HG03354 (cell line): ENCODE measurements at regions not wholly inside any gene's neighbourhood (a gene's known extent, or its start where the extent isn't known, plus 50 kb on each side); places are given as distances from the start of the nearest gene placed in this dataset.
"Not testable (repeated sequence)": the region's sequence is repeated elsewhere in the genome, so short reads cannot be mapped to it uniquely, and the experiment has no call there.

Experiments
- ATAC-seq: cut with Tn5 transposase; IDR thresholded peaks from one replicate; pipeline ENCODE4 v1.9.1; 2021; ENCODE audit warnings: mild to moderate bottlenecking; ENCODE audit not compliant: unreplicated experiment, poor library complexity, severe bottlenecking

DNA sequence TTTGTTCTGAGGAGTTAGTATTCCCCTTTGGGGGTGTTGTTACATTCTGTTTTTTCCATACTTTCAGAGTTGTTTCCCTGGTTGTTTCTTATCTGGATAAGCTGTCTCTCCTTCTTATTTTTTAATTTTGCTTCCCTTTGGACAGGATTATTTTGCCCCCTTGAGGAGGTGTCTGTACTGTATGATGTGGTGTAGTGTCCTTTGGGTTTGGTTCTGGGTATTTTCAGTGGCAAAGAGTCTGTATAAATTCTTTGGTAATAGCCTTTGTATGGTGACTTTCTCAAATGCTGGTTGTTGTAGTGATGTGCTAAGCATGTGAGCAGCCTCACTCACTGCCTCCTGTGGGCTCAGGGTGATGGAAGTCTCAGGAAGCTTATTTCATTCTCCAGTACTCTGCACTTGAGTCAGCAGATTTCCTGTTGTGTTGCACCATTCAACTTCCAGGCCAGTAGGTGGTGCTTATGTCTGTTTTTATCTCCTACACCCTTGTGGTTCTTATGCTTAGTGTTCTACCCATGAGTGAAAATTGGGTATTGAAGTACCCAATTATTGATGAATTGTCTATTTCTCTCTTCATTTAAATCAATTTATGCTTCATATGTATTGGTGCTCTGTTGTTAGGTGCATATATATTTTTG lies 103.3 kb upstream of the PMCH start:
- peak; percentile 92 for ATAC-seq

GRCh38 chr12:102299731-102300130 lies 102.1 kb upstream of the PMCH start:
- no peak for ATAC-seq

- ATAC-seq: no peak
These were observed 100.4 kb upstream of the PMCH start for GRCh38 chr12:102298022-102298421.

- ATAC-seq: no peak
These were observed 99.8 kb upstream of the PMCH start for GRCh38 chr12:102297412-102297811.

DNA sequence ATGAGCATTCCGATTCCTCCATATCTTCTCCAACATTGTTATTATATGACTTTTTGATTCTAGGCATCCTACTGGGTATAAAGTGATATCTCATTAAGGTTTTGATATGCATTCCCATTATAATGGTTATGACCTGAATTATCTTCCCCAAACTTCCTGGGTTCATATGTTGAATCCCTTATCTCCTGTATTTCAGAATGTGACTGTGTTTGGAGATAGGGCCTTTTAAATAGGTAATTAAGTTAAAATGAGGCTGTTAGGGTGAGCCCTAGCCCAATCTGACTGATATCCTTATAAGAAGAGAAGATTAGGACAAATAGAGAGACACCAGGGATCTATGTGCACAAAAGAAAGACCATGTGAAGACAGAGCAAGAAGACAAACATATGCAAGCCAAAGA lies 96.9 kb upstream of the PMCH start:
- no peak for ATAC-seq

DNA sequence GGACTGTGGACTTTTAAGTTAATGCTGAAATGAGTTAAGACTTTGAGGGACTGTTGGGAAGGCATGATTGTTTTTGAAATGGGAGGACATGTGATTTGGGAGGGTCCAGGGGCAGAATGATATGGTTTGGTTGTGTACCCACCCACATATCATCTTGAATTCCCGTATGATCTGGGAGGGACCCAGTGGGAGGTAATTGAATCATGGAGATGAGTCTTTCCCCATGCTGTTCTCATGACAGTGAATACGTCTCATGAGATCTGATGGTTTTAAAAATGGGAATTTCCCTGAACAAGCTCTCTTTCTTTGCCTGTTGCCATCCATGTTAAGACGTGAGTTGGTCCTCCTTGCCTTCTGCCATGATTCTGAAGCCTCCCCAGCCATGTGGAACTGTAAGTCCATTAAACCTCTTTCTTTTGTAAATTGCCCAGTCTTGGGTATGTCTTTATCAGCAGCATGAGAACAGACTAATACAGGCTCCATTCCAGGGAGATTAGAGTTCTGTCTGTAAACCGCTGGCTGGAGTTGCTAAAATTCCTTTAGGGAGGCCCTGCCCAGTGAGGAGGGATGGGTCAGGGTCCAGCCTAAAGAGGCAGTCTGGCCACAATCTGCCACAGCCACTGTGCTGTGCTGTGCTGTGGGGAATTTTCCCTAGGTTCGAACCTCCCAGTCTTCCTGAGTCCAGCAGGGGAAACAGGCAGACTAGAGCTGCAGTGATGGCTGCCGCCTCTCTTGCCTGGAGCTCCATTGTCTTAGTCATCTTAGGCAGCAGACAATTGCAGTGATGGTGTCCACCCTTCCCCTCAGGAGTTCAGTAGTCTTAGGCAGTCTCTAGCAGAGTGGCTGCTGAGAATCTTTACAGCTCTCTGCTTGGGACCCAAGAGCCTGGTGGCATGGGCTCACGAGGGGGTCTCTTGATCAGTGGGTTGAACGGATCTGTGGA lies 94.1 kb upstream of the PMCH start:
- not testable (repeated sequence) for ATAC-seq

DNA sequence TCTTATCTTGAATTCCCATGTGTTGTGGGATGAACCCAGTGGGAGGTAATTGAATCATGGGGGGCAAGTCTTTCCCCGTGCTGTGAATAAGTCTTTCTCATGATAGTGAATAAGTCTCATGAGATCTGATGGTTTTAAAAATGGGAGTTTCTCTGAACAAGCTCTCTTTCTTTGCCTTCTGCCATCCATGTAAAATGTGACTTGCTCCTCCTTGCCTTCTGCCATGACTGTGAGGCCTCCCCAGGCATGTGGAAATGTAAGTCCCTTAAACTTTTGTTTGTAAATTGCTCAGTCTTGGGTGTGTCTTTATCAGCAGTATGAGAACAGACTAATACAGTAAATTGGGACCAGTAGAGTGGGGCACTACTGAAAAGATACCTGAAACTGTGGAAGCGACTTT lies 92.1 kb upstream of the PMCH start:
- ATAC-seq: not testable (repeated sequence)

DNA sequence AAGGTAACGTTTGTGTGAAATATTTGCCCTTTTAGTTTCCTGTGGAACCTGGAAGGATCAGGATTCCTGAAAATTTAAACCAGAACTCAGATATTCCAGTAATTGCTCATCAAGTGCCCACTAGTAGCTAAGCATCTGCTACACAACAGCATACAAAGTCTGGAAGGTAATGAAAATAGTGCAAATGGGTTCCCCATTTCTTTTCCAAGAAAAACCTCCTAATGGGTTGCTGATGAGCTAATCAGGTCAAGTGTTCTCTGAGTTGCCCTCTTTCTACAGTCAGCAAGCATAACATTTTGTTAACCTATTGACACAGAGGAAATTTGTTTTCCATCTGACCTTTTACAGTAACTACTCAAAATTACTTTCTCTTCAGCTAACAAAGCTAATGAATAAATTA lies 83.6 kb upstream of the PMCH start:
- ATAC-seq: no peak

GRCh38 chr12:102255687-102256086 lies 58.1 kb upstream of the PMCH start:
- ATAC-seq: not testable (repeated sequence)

DNA sequence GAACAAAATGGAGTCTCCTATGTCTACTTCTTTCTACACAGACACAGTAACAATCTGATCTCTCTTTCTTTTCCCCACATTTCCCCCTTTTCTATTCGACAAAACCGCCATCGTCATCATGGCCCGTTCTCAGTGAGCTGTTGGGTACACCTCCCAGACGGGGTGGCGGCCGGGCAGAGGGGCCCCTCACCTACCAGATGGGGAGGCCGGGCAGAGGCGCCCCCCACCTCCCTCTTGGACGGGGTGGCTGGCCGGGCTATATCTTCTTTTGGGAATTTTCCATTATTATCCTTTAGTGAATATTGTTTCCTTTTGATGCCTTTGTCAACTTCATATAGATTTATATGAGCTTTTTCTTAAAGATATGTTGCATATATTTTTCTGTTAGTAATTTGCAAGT lies 53.4 kb upstream of the PMCH start:
- ATAC-seq: not testable (repeated sequence)

GRCh38 chr12:102249079-102249841 lies 51.6 kb upstream of the PMCH start:
- ATAC-seq: no peak
